Esophagus squamous epithelium (tissue), 5 donors: ENCODE measurements at regions not wholly inside any gene's neighbourhood (a gene's known extent, or its start where the extent isn't known, plus 50 kb on each side); places are given as distances from the start of the nearest gene placed in this dataset.

Experiments
- DNase-seq: peaks from one replicate; lab custom pipeline; 2025; lab: John Stamatoyannopoulos, UW
- H3K27ac ChIP-seq, 4 donors: fragments of 200-600 bp; sonication (generic); one replicate each; pipeline ENCODE4 v1.5.1; 2016 to 2019; ENCODE audit warnings: mild to moderate bottlenecking in 1 of 4
- H3K27me3 ChIP-seq, 4 donors: fragments of 200-600 bp; sonication (generic); 1 replicate in 3 of 4; 2 replicates in 1 of 4; pipeline versions ENCODE4 v1.5.1 to v1.6.0; 2017 to 2021; ENCODE audit warnings: antibody characterized with exemption in 1 of 4
- H3K36me3 ChIP-seq, 3 donors: fragments of 200-600 bp; sonication (generic); one replicate each; pipeline ENCODE4 v1.5.1; 2016 to 2019
- H3K4me1 ChIP-seq, 3 donors: fragments of 200-600 bp; sonication (generic); one replicate each; pipeline ENCODE4 v1.5.1; 2017 to 2019
- H3K4me3 ChIP-seq, 4 donors: fragments of 200-600 bp; sonication (generic); 1 replicate in 3 of 4; 2 replicates in 1 of 4; pipeline ENCODE4 v1.5.1; 2016 to 2019; ENCODE audit warnings: mild to moderate bottlenecking in 2 of 4, moderate library complexity in 1 of 4
- H3K9me3 ChIP-seq, 3 donors: fragments of 200-600 bp; sonication (generic); one replicate each; pipeline ENCODE4 v1.5.1; 2016 to 2019
- CTCF ChIP-seq, 6 experiments: fragments of 450-650 bp in 4 of 6; fragments of 200-600 bp in 2 of 6; sonication (generic) in 2 of 6; IDR thresholded peaks; one replicate each; pipeline ENCODE4 v1.5.1; 2016 to 2019; ENCODE audit warnings: antibody characterized with exemption in 6 of 6, mild to moderate bottlenecking in 4 of 6, moderate library complexity in 4 of 6
- POLR2A ChIP-seq, 4 donors: fragments of 450-650 bp; IDR thresholded peaks; one replicate each; pipeline ENCODE4 v1.6.1; 2017; ENCODE audit warnings: antibody characterized with exemption in 4 of 4, mild to moderate bottlenecking in 4 of 4, moderate library complexity in 3 of 4
- WGBS, 2 donors: methylation state at CpG; one replicate each; pipeline ENCODE4 v1.1.5; 2018; 5-methylcytosine and 5-hydroxymethylcytosine counted together
- intact Hi-C: fragments of 100-400 bp; cut with DNase I; formaldehyde crosslinking; loops from one replicate; pipeline ENCODE4 v1.15.0; 2022
- donor health status: DM: yes; HTN: yes; CAD: no.

GRCh38 chr2:103462101-103462500 is 700.3 kb downstream of the TMEM182 start:
- WGBS, 2 donors = 85 to 90% methylated on average over 2 of the region's 2 CpGs
- Histone ChIP-seq H3K27me3 (no peaks in the 10 kb centered on the region), H3K27ac (no peak overlapping the region), H3K4me3 (no peak overlapping the region), H3K9me3 (no peaks in the 10 kb centered on the region), H3K36me3 (no peaks in the 10 kb centered on the region), H3K4me1 (no peaks in the 10 kb centered on the region)
- TF ChIP-seq POLR2A (IDR thresholded peaks at IDR 0.05) (no peak), CTCF (IDR thresholded peaks at IDR 0.05) (no peak)
- intact Hi-C loops = no loop called here
- no peak for DNase-seq

- DNase-seq = no peak
- TF ChIP-seq POLR2A (IDR thresholded peaks at IDR 0.05) = no peak
- TF ChIP-seq CTCF (IDR thresholded peaks at IDR 0.05) = no peak
- Histone ChIP-seq H3K36me3 (no peaks in the 10 kb centered on the region), H3K4me1 (no peaks in the 10 kb centered on the region), H3K27me3 (no peaks in the 10 kb centered on the region), H3K4me3 (no peak overlapping the region), H3K9me3 (no peaks in the 10 kb centered on the region), H3K27ac (no peak overlapping the region)
- intact Hi-C loops = no loop called here
- 90 to 92% methylated on average over 2 of the region's 2 CpGs for WGBS, 2 donors
Observed at GRCh38 chr2:103462712-103463111, 700.9 kb downstream of the TMEM182 start.

- 70 to 73% methylated on average over 7 of the region's 7 CpGs for WGBS, 2 donors
- Histone ChIP-seq H3K27ac (no peak overlapping the region), H3K36me3 (no peaks in the 10 kb centered on the region), H3K4me3 (no peak overlapping the region), H3K4me1 (no peaks in the 10 kb centered on the region), H3K9me3 (no peaks in the 10 kb centered on the region), H3K27me3 (no peaks in the 10 kb centered on the region)
- no peak for DNase-seq
- intact Hi-C loops = no loop called here
- TF ChIP-seq POLR2A (IDR thresholded peaks at IDR 0.05) (no peak), CTCF (IDR thresholded peaks at IDR 0.05) (no peak)
Observed at GRCh38 chr2:103464831-103465230, 703.0 kb downstream of the TMEM182 start.

GRCh38 chr2:103469800-103470199 is 708.0 kb downstream of the TMEM182 start:
- TF ChIP-seq CTCF (IDR thresholded peaks at IDR 0.05) = no peak
- TF ChIP-seq POLR2A (IDR thresholded peaks at IDR 0.05) = no peak
- H3K9me3 ChIP-seq = no peaks in the 10 kb centered on the region
- DNase-seq = no peak
- H3K36me3 ChIP-seq = no peaks in the 10 kb centered on the region
- intact Hi-C loops = no loop called here
- 100% methylated on average over 1 of the region's 1 CpG for WGBS, 2 donors
- H3K4me1 ChIP-seq = no peaks in the 10 kb centered on the region
- no peak overlapping the region for H3K27ac ChIP-seq
- H3K4me3 ChIP-seq = no peak overlapping the region
- no peaks in the 10 kb centered on the region for H3K27me3 ChIP-seq

- no peaks in the 10 kb centered on the region for H3K36me3 ChIP-seq
- no peaks in the 10 kb centered on the region for H3K4me1 ChIP-seq
- TF ChIP-seq POLR2A (IDR thresholded peaks at IDR 0.05) = no peak
- TF ChIP-seq CTCF (IDR thresholded peaks at IDR 0.05) = no peak
- H3K4me3 ChIP-seq = no peak overlapping the region
- H3K27ac ChIP-seq = no peak overlapping the region
- intact Hi-C loops = no loop called here
- no peak for DNase-seq
- WGBS, 2 donors = 40 to 83% methylated on average over 1 of the region's 1 CpG
- no peaks in the 10 kb centered on the region for H3K27me3 ChIP-seq
- H3K9me3 ChIP-seq = no peaks in the 10 kb centered on the region
Observed at GRCh38 chr2:103484906-103485305, 723.1 kb downstream of the TMEM182 start.
